Activated CD8-positive, alpha-beta memory T cell treated with anti-CD3 and anti-CD28 coated beads, Interleukin-2, amount 50 U/mL, for 48 hours (primary cell): ENCODE measurements at regions not wholly inside any gene's neighbourhood (a gene's known extent, or its start where the extent isn't known, plus 50 kb on each side); places are given as distances from the start of the nearest gene placed in this dataset.

Source experiments
- DNase-seq: peaks from one replicate; pipeline ENCODE4 v3.0.0-alpha.2; 2020

- DNase-seq, result no peak
These were observed 113.5 kb downstream of the TMEM132E start for GRCh38 chr17:34692920-34693319.
